B cell (primary cell): ENCODE measurements at regions not wholly inside any gene's neighbourhood (a gene's known extent, or its start where the extent isn't known, plus 50 kb on each side); places are given as distances from the start of the nearest gene placed in this dataset.

ENCODE experiments used
- ATAC-seq: fragments of 200-7000 bp; cut with Tn5 transposase; one replicate; pipeline ENCODE4 v1.10.0; 2021; ENCODE audit warnings: low read depth, mild to moderate bottlenecking, moderate number of reproducible peaks, moderate library complexity
- CTCF ChIA-PET: fragments of 350-600 bp; sonication (Branson Sonifier 250); formaldehyde crosslinking; loops from one replicate; lab custom pipeline; 2021; ENCODE audit warnings: antibody characterized with exemption, inconsistent platforms; lab: Charles Lee
- POLR2A ChIA-PET: fragments of 350-600 bp; sonication (Branson Sonifier 250); formaldehyde crosslinking; loops from one replicate; lab custom pipeline; 2021; ENCODE audit warnings: antibody characterized with exemption; lab: Charles Lee
- DNase-seq: peaks from one replicate; pipeline ENCODE4 v3.0.0; 2013
- H2AFZ ChIP-seq: 2 replicates; pipeline ENCODE4 v1.6.1; 2012; ENCODE audit warnings: mild to moderate bottlenecking, low read depth, low read length; ENCODE audit not compliant: insufficient read depth, poor library complexity, severe bottlenecking
- H3K27ac ChIP-seq, 2 donors: 1 replicate in 1 of 2; 2 replicates in 1 of 2; pipeline ENCODE4 v1.5.1; 2012 to 2013; ENCODE audit warnings: low read length in 2 of 2, mild to moderate bottlenecking in 2 of 2, moderate library complexity in 1 of 2
- H3K27me3 ChIP-seq, 4 experiments: fragments of 200-600 bp in 1 of 4; sonication (generic) in 1 of 4; replicated peaks in 1 of 4; 1 replicate in 2 of 4; 2 replicates in 2 of 4; pipeline versions ENCODE4 v1.6.1 to v1.7.0; 2013 to 2016; ENCODE audit warnings: low read length in 3 of 4, mild to moderate bottlenecking in 2 of 4, mixed read lengths in 1 of 4, moderate library complexity in 1 of 4; ENCODE audit not compliant: insufficient read depth in 4 of 4, control insufficient read depth in 3 of 4; ENCODE audit errors: control extremely low read depth in 1 of 4
- H3K36me3 ChIP-seq, 2 experiments: replicated peaks in 1 of 2; 1 replicate in 1 of 2; 2 replicates in 1 of 2; pipeline versions ENCODE4 v1.6.1 to v1.7.1; 2013; ENCODE audit warnings: low read length in 1 of 2; ENCODE audit not compliant: insufficient read depth in 2 of 2, control insufficient read depth in 1 of 2; ENCODE audit errors: control extremely low read depth in 1 of 2, extremely low read depth in 1 of 2
- H3K4me1 ChIP-seq, 2 donors: fragments of 200-600 bp in 1 of 2; sonication (generic) in 1 of 2; 1 replicate in 1 of 2; 2 replicates in 1 of 2; pipeline versions ENCODE4 v1.5.1 to v1.6.1; 2013 to 2017; ENCODE audit warnings: low read length in 2 of 2; ENCODE audit not compliant: control insufficient read depth in 2 of 2, insufficient read depth in 2 of 2
- H3K4me2 ChIP-seq: replicated peaks from 2 replicates; pipeline ENCODE3; 2012; ENCODE audit warnings: mild to moderate bottlenecking, low read depth, low read length; ENCODE audit not compliant: poor library complexity, severe bottlenecking
- H3K4me3 ChIP-seq, 5 experiments: fragments of 200-600 bp in 1 of 5; sonication (generic) in 1 of 5; 1 replicate in 3 of 5; 2 replicates in 2 of 5; pipeline versions ENCODE4 v1.5.1 to v1.7.0; 2011 to 2016; ENCODE audit warnings: low read length in 4 of 5, mild to moderate bottlenecking in 4 of 5, low read depth in 2 of 5, control low read depth in 1 of 5, moderate library complexity in 1 of 5; ENCODE audit not compliant: insufficient read depth in 1 of 5; ENCODE audit errors: control extremely low read depth in 1 of 5, extremely low read depth in 1 of 5
- H3K79me2 ChIP-seq: fragments of 200-600 bp; sonication (generic); one replicate; pipeline ENCODE4 v1.6.0; 2016; ENCODE audit warnings: low read length; ENCODE audit not compliant: control insufficient read depth, insufficient read depth
- H3K9ac ChIP-seq: fragments of 200-600 bp; sonication (generic); 2 replicates; pipeline ENCODE4 v1.6.1; 2017; ENCODE audit warnings: mild to moderate bottlenecking, low read length, moderate library complexity
- H3K9me3 ChIP-seq, 3 donors: one replicate each; pipeline versions ENCODE4 v1.6.1 to v1.7.1; 2013; ENCODE audit warnings: low read length in 2 of 3; ENCODE audit not compliant: control insufficient read depth in 2 of 3, insufficient read depth in 1 of 3; ENCODE audit errors: control extremely low read depth in 1 of 3
- H4K20me1 ChIP-seq: 2 replicates; pipeline ENCODE4 v1.6.0; 2012; ENCODE audit warnings: mild to moderate bottlenecking, low read length; ENCODE audit not compliant: insufficient read depth, control insufficient read depth, poor library complexity, severe bottlenecking
- H3K27ac Mint-ChIP-seq: one replicate; pipeline ENCODE4 v1.8.0; 2021; ENCODE audit warnings: mixed read lengths
- H3K27me3 Mint-ChIP-seq: one replicate; pipeline ENCODE4 v1.8.0; 2021; ENCODE audit warnings: mixed read lengths
- H3K4me1 Mint-ChIP-seq: one replicate; pipeline ENCODE4 v1.8.0; 2021; ENCODE audit warnings: mixed read lengths
- H3K4me3 Mint-ChIP-seq: one replicate; pipeline ENCODE4 v1.8.0; 2021; ENCODE audit warnings: mixed read lengths
- H3K9me3 Mint-ChIP-seq: one replicate; pipeline ENCODE4 v1.8.0; 2022; ENCODE audit warnings: mixed read lengths; ENCODE audit not compliant: insufficient read depth
- EZH2 ChIP-seq: IDR thresholded peaks from 2 replicates; pipeline ENCODE4 v1.6.1; 2012; ENCODE audit warnings: borderline replicate concordance, low read depth, mild to moderate bottlenecking, moderate library complexity, low read length; ENCODE audit not compliant: insufficient read depth, poor library complexity, severe bottlenecking
- WGBS: methylation state at CpG from one replicate; pipeline ENCODE4 v1.1.5; 2013; ENCODE audit warnings: missing lambda C conversion rate; ENCODE audit not compliant: insufficient coverage; 5-methylcytosine and 5-hydroxymethylcytosine counted together
- intact Hi-C: fragments of 100-400 bp; cut with micrococcal nuclease; formaldehyde crosslinking; loops from one replicate; pipeline ENCODE4 v1.10.0; 2022
- TF ChIP-seq, protein P1 (sequence below): fragments of 200-600 bp; IDR thresholded peaks from one replicate; pipeline ENCODE4 v1.8.0; 2022; ENCODE audit warnings: antibody characterized with exemption, mild to moderate bottlenecking

DNA sequence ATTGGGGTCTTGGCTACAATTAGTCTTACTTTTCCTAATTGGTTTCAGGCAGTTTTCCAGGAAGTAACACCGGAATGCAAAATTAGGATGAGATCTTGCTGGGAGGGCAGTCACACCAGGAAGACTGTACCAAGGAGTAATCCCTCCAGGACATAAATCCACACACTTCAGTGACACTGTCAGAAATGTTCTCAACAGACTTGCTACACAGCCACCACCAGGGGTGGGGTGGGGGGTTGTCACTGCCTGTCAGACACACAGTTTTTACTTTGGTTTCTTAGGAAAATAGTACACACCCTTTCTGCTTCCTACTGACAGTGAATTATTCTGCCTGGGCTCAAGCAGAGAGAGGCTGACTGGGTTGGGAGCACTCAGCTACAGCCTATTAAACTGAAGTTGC, 102.9 kb upstream of the CCDC196 start:
- WGBS: no CpG with 5 or more reads among the region's 1 CpG

DNA sequence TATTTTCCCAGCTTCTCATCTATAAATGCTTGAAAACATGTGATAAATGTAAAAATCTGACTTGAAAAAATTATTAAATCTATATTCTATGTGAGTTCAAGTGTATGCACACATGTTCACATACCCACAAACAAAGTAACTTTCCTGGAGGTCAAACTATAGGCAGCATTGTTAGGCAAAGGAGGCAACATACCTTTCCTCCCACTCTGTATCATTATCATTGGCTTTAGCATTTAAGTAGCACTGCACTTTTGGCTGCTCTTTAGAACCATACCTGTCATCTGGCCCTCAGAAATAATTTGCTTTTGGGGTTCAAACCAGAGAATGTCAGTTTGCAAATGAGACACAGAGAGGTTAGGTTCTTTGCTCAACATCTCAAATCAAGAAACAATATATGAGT, 102.4 kb upstream of the CCDC196 start:
- no peak overlapping the region for H2AFZ ChIP-seq
- H3K9me3 Mint-ChIP-seq: no peaks in the 10 kb centered on the region
- no peak overlapping the region for H3K4me2 ChIP-seq
- H3K27ac ChIP-seq: no peak overlapping the region
- no peaks in the 10 kb centered on the region for H4K20me1 ChIP-seq
- no peaks in the 10 kb centered on the region for H3K27me3 ChIP-seq
- H3K36me3 ChIP-seq: no peaks in the 10 kb centered on the region
- H3K9me3 ChIP-seq: no peaks in the 10 kb centered on the region
- no peak overlapping the region for H3K4me3 Mint-ChIP-seq
- H3K4me3 ChIP-seq: no peak overlapping the region
- ATAC-seq (no peak), DNase-seq (no peak)
- peaks cover 4% of the 10 kb centered on the region for H3K27me3 Mint-ChIP-seq
- H3K4me1 ChIP-seq: no peaks in the 10 kb centered on the region
- H3K27ac Mint-ChIP-seq: no peak overlapping the region
- CTCF ChIA-PET: no interaction called here
- POLR2A ChIA-PET: no interaction called here
- no peaks in the 10 kb centered on the region for H3K79me2 ChIP-seq
- H3K9ac ChIP-seq: no peak overlapping the region
- intact Hi-C loops: no loop called here
- H3K4me1 Mint-ChIP-seq: no peaks in the 10 kb centered on the region
- TF ChIP-seq, protein P1, sequence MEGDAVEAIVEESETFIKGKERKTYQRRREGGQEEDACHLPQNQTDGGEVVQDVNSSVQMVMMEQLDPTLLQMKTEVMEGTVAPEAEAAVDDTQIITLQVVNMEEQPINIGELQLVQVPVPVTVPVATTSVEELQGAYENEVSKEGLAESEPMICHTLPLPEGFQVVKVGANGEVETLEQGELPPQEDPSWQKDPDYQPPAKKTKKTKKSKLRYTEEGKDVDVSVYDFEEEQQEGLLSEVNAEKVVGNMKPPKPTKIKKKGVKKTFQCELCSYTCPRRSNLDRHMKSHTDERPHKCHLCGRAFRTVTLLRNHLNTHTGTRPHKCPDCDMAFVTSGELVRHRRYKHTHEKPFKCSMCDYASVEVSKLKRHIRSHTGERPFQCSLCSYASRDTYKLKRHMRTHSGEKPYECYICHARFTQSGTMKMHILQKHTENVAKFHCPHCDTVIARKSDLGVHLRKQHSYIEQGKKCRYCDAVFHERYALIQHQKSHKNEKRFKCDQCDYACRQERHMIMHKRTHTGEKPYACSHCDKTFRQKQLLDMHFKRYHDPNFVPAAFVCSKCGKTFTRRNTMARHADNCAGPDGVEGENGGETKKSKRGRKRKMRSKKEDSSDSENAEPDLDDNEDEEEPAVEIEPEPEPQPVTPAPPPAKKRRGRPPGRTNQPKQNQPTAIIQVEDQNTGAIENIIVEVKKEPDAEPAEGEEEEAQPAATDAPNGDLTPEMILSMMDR: no peak
- TF ChIP-seq EZH2: no peak

More for the DNA sequence above, 102.9 kb upstream of the CCDC196 start:
- no peak for ATAC-seq
- H3K36me3 ChIP-seq: no peaks in the 10 kb centered on the region
- Mint-ChIP-seq H3K9me3 (no peaks in the 10 kb centered on the region), H3K27ac (no peak overlapping the region), H3K4me3 (no peak overlapping the region), H3K4me1 (no peaks in the 10 kb centered on the region), H3K27me3 (peaks cover under 1% of the 10 kb centered on the region)
- no peaks in the 10 kb centered on the region for H3K9me3 ChIP-seq
- H3K9ac ChIP-seq: no peak overlapping the region
- no peak overlapping the region for H2AFZ ChIP-seq
- TF ChIP-seq EZH2: no peak
- TF ChIP-seq, protein P1: no peak
- intact Hi-C loops: no loop called here
- no peak overlapping the region for H3K4me3 ChIP-seq
- H3K4me1 ChIP-seq: no peaks in the 10 kb centered on the region
- no peak overlapping the region for H3K4me2 ChIP-seq
- no peak overlapping the region for H3K27ac ChIP-seq
- no peaks in the 10 kb centered on the region for H3K27me3 ChIP-seq
- ChIA-PET CTCF (no interaction called here), POLR2A (no interaction called here)
- H3K79me2 ChIP-seq: no peaks in the 10 kb centered on the region
- DNase-seq: no peak
- H4K20me1 ChIP-seq: no peaks in the 10 kb centered on the region
